Fibroblast of the aortic adventitia (primary cell): ENCODE measurements at regions not wholly inside any gene's neighbourhood (a gene's known extent, or its start where the extent isn't known, plus 50 kb on each side); places are given as distances from the start of the nearest gene placed in this dataset.

ENCODE experiments used
- DNase-seq: peaks from one replicate; pipeline ENCODE4 v3.0.0-alpha.2; 2010; ENCODE audit warnings: low read depth
- H3K4me3 ChIP-seq: 2 replicates; pipeline ENCODE4 v1.5.1; 2011; ENCODE audit warnings: low read depth, mild to moderate bottlenecking, control low read depth, low read length, moderate library complexity
- TF ChIP-seq, protein P1 (sequence below): IDR thresholded peaks from 2 replicates; pipeline ENCODE4 v1.5.1; 2011; ENCODE audit warnings: mild to moderate bottlenecking, low read length, control low read depth, inconsistent platforms; ENCODE audit not compliant: insufficient read depth

DNA sequence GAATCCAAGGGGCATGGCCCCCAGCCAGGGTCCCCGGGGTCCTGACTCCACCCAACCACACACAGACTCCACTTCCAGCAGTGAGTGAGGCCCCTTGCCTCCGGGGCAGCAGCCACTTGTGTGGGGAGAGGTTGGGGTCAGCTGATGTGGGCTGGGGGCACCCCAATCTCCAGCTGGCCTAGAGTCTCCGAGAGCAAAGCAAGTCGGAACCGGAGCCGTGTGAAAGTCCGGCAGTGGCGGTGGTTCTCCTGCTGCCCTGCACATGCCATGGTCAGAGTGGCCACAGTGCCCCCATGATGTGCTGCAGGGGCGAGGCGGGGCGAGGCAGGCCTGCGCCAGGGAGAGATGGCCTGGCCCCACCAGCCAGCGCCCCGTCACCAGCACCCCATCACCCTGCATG is 74.6 kb downstream of the PDGFA start:
- no peak for DNase-seq
- H3K4me3 ChIP-seq: no peak overlapping the region
- TF ChIP-seq, protein P1, sequence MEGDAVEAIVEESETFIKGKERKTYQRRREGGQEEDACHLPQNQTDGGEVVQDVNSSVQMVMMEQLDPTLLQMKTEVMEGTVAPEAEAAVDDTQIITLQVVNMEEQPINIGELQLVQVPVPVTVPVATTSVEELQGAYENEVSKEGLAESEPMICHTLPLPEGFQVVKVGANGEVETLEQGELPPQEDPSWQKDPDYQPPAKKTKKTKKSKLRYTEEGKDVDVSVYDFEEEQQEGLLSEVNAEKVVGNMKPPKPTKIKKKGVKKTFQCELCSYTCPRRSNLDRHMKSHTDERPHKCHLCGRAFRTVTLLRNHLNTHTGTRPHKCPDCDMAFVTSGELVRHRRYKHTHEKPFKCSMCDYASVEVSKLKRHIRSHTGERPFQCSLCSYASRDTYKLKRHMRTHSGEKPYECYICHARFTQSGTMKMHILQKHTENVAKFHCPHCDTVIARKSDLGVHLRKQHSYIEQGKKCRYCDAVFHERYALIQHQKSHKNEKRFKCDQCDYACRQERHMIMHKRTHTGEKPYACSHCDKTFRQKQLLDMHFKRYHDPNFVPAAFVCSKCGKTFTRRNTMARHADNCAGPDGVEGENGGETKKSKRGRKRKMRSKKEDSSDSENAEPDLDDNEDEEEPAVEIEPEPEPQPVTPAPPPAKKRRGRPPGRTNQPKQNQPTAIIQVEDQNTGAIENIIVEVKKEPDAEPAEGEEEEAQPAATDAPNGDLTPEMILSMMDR: no peak

DNA sequence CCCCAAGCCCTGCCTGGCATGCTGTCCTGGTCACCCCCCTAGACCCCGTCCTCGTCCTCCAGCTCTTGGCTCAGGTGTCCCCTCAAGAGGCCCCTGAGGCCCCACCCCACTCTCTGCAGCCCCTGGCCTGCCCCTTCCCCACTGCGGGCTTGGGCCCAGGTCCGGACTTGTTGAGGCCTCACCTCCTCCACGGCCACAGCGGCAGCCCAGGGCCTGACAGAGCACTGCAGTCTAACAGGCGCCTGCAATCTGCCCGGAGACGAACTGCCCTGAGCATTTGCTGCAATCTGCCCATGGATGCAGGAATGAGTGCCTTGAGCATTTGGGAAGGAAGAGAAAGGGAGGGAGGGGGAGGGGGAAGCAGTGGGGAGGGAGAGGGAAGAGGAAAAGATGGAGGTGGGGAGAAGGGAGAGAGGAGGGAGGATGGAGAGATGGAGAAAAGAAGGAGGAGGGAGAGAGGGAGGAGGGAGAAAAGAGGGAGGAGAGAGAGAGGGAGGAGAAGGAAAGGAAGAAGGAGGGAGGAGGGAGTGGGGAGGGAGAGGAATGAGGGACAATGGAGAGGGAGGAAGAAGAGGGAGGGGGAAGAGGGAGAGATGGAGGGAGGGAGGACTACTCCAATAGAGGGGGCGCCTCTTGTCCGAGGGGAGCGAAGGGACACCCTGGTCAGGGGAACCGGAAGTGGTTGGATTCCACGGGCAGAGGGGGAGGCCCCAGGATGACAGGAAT is 73.9 kb downstream of the PDGFA start:
- no peak overlapping the region for H3K4me3 ChIP-seq
- DNase-seq: no peak
- TF ChIP-seq, protein P1: no peak

DNA sequence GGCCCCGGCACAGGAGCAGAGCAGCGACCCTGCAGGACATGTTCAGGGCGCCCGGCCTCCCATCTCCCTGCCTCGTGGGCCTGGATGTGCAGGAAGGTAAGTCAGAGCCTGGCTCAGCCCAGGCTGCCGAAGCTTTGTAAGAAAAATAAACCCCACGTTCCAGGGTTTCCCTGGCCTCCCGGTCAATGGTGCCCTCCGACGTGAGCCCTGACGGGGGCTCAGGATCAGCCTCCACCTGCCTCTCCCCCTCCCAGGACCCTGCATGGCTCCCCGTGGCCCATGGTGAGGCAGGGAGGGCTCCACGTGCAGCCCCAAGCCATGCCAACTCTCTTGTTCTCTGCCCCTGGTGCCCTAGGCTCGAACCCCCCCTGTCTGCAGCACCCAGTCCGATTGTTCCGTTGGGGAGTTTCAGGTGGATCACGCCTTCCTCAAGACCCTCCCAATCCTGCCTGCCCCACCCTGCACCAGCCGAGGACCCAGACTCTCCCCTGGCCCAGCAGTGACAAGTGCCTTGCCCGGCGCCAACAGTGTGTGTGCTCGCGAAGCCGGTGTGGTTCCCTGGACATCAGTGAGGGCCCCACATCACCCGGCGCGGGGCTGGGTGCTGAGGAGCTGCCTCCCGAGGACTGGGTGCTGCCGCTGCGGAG is 73.2 kb downstream of the PDGFA start:
- H3K4me3 ChIP-seq: no peak overlapping the region
- TF ChIP-seq, protein P1: no peak
- no peak for DNase-seq
